H9 (cell line): ENCODE measurements at regions not wholly inside any gene's neighbourhood (a gene's known extent, or its start where the extent isn't known, plus 50 kb on each side); places are given as distances from the start of the nearest gene placed in this dataset.

Experiments
- DNase-seq: peaks from one replicate; pipeline ENCODE4 v3.0.0-alpha.2; 2017
- H2AFZ ChIP-seq: one replicate; pipeline ENCODE4 v1.6.1; 2013; ENCODE audit warnings: mild to moderate bottlenecking, low read length, control low read depth, moderate library complexity
- H2AK5ac ChIP-seq: 2 replicates; pipeline ENCODE4 v1.6.1; 2013; ENCODE audit warnings: low read length, control low read depth, mixed read lengths; ENCODE audit not compliant: insufficient read length
- H2BK120ac ChIP-seq: one replicate; pipeline ENCODE4 v1.6.1; 2013; ENCODE audit warnings: low read depth, mild to moderate bottlenecking, low read length, control low read depth, inconsistent platforms; ENCODE audit not compliant: poor library complexity, severe bottlenecking
- H2BK12ac ChIP-seq: 2 replicates; pipeline ENCODE4 v1.6.1; 2013; ENCODE audit warnings: low read length, control low read depth, mixed read lengths, low read depth; ENCODE audit not compliant: insufficient read length
- H2BK15ac ChIP-seq: 2 replicates; pipeline ENCODE4 v1.6.1; 2013; ENCODE audit warnings: low read depth, low read length, control low read depth
- H2BK20ac ChIP-seq: one replicate; pipeline ENCODE4 v1.6.1; 2013; ENCODE audit warnings: low read depth, mild to moderate bottlenecking, low read length, control low read depth, inconsistent platforms; ENCODE audit not compliant: poor library complexity, severe bottlenecking
- H2BK5ac ChIP-seq: 2 replicates; pipeline ENCODE4 v1.6.1; 2013; ENCODE audit warnings: low read length, control low read depth, mixed read lengths; ENCODE audit not compliant: insufficient read length
- H3K14ac ChIP-seq: 2 replicates; pipeline ENCODE4 v1.6.1; 2013; ENCODE audit warnings: low read length, control low read depth; ENCODE audit not compliant: insufficient read depth
- H3K18ac ChIP-seq: 2 replicates; pipeline ENCODE4 v1.6.1; 2013; ENCODE audit warnings: low read depth, mild to moderate bottlenecking, mixed read lengths, low read length, control low read depth; ENCODE audit not compliant: insufficient read length
- H3K23ac ChIP-seq: 2 replicates; pipeline ENCODE4 v1.6.1; 2013; ENCODE audit warnings: low read length, control low read depth, mixed read lengths, low read depth; ENCODE audit not compliant: insufficient read length
- H3K23me2 ChIP-seq: 2 replicates; pipeline ENCODE4 v1.6.1; 2013; ENCODE audit warnings: low read depth, mild to moderate bottlenecking, mixed read lengths, low read length, control low read depth; ENCODE audit not compliant: insufficient read length, poor library complexity, severe bottlenecking
- H3K27ac ChIP-seq: 2 replicates; pipeline ENCODE4 v1.5.1; 2013; ENCODE audit warnings: low read length, control low read depth, mixed read lengths, low read depth; ENCODE audit not compliant: insufficient read length
- H3K27me3 ChIP-seq: 2 replicates; pipeline ENCODE4 v1.6.1; 2013; ENCODE audit warnings: low read length, control low read depth, inconsistent platforms; ENCODE audit not compliant: insufficient read depth
- H3K4ac ChIP-seq: 2 replicates; pipeline ENCODE4 v1.6.1; 2013; ENCODE audit warnings: low read depth, mild to moderate bottlenecking, control low read depth, inconsistent platforms, low read length, moderate library complexity
- H3K4me1 ChIP-seq: 2 replicates; pipeline ENCODE4 v1.6.1; 2013; ENCODE audit warnings: low read length, control low read depth, inconsistent platforms; ENCODE audit not compliant: insufficient read depth
- H3K4me2 ChIP-seq: 2 replicates; pipeline ENCODE4 v1.6.1; 2013; ENCODE audit warnings: low read length, control low read depth, mixed read lengths; ENCODE audit not compliant: insufficient read length, insufficient read depth
- H3K56ac ChIP-seq: 2 replicates; pipeline ENCODE4 v1.6.1; 2013; ENCODE audit warnings: low read depth, mild to moderate bottlenecking, mixed read lengths, low read length, control low read depth; ENCODE audit not compliant: insufficient read length
- H3K79me1 ChIP-seq: 2 replicates; pipeline ENCODE4 v1.6.1; 2013; ENCODE audit warnings: low read depth, mild to moderate bottlenecking, moderate library complexity, low read length, control low read depth, inconsistent platforms; ENCODE audit not compliant: insufficient read depth, poor library complexity, severe bottlenecking
- H3K79me2 ChIP-seq: 2 replicates; pipeline ENCODE4 v1.6.1; 2013; ENCODE audit warnings: low read length, control low read depth, inconsistent platforms; ENCODE audit not compliant: insufficient read depth
- H3K9ac ChIP-seq: 2 replicates; pipeline ENCODE4 v1.6.1; 2013; ENCODE audit warnings: low read length, control low read depth, mixed read lengths; ENCODE audit not compliant: insufficient read length; ENCODE audit errors: extremely low read depth
- H3K9me3 ChIP-seq: one replicate; pipeline ENCODE4 v1.6.1; 2013; ENCODE audit warnings: low read depth, low read length, inconsistent platforms; ENCODE audit not compliant: control insufficient read depth
- H3T11ph ChIP-seq: one replicate; pipeline ENCODE4 v1.6.1; 2013; ENCODE audit warnings: mild to moderate bottlenecking, low read length, control low read depth, inconsistent platforms
- H4K20me1 ChIP-seq: one replicate; pipeline ENCODE4 v1.6.1; 2013; ENCODE audit not compliant: control insufficient read depth, insufficient read length, insufficient read depth
- H4K5ac ChIP-seq: 2 replicates; pipeline ENCODE4 v1.6.1; 2013; ENCODE audit warnings: low read depth, mild to moderate bottlenecking, mixed read lengths, low read length, control low read depth; ENCODE audit not compliant: insufficient read length
- H4K8ac ChIP-seq: replicated peaks from 2 replicates; pipeline ENCODE4 v1.6.1; 2013; ENCODE audit warnings: low read length, control low read depth, mixed read lengths, low read depth; ENCODE audit not compliant: insufficient read length
- H4K91ac ChIP-seq: 2 replicates; pipeline ENCODE4 v1.6.1; 2013; ENCODE audit warnings: low read depth, mild to moderate bottlenecking, moderate library complexity, mixed read lengths, low read length, control low read depth; ENCODE audit not compliant: insufficient read length
- H3K27ac Mint-ChIP-seq, 3 experiments: 2 replicates in 2 of 3; 3 replicates in 1 of 3; pipeline ENCODE4 v1.8.0; 2020 to 2021; ENCODE audit warnings: mixed read lengths in 3 of 3, mild to moderate bottlenecking in 1 of 3, moderate library complexity in 1 of 3
- H3K27me3 Mint-ChIP-seq: 2 replicates; pipeline ENCODE4 v1.8.0; 2021; ENCODE audit warnings: low read depth, mild to moderate bottlenecking, moderate library complexity, mixed read lengths
- H3K36me3 Mint-ChIP-seq, 3 experiments: 2 replicates in 2 of 3; 3 replicates in 1 of 3; pipeline ENCODE4 v1.8.0; 2020 to 2021; ENCODE audit warnings: low read depth in 3 of 3, mixed read lengths in 3 of 3; ENCODE audit not compliant: insufficient read depth in 1 of 3
- H3K4me1 Mint-ChIP-seq, 2 experiments: 2 replicates each; pipeline ENCODE4 v1.8.0; 2020; ENCODE audit warnings: mixed read lengths in 2 of 2
- H3K4me3 Mint-ChIP-seq, 2 experiments: 2 replicates in 1 of 2; 3 replicates in 1 of 2; pipeline ENCODE4 v1.8.0; 2020 to 2021; ENCODE audit warnings: mild to moderate bottlenecking in 2 of 2, mixed read lengths in 2 of 2, moderate library complexity in 1 of 2
- H3K9me3 Mint-ChIP-seq, 2 experiments: 2 replicates in 1 of 2; 3 replicates in 1 of 2; pipeline ENCODE4 v1.8.0; 2020; ENCODE audit warnings: mild to moderate bottlenecking in 2 of 2, mixed read lengths in 2 of 2, moderate library complexity in 1 of 2
- CTCF ChIP-seq: fragments of 200-600 bp; sonication (generic); conservative IDR thresholded peaks from 3 replicates; pipeline ENCODE4 v1.8.0; 2021; ENCODE audit warnings: antibody characterized with exemption, mild to moderate bottlenecking
- WGBS: extraction: QIAGEN DNeasy Blood & Tissue Kit; methylation state at CpG from one replicate; pipeline ENCODE4 v1.1.7; 2013; ENCODE audit warnings: missing lambda C conversion rate, low lambda C conversion rate, mixed read lengths; ENCODE audit not compliant: insufficient read length; ENCODE audit errors: extremely low coverage; 5-methylcytosine and 5-hydroxymethylcytosine counted together

- no peak overlapping the region for H2AFZ ChIP-seq
- no peaks in the 10 kb centered on the region for H3K4me1 ChIP-seq
- no peak overlapping the region for H3T11ph ChIP-seq
- no peak overlapping the region for H3K56ac ChIP-seq
- Mint-ChIP-seq H3K36me3 (no peaks in the 10 kb centered on the region), H3K4me3 (no peak overlapping the region), H3K27ac (no peak overlapping the region), H3K27me3 (no peaks in the 10 kb centered on the region), H3K4me1 (no peaks in the 10 kb centered on the region), H3K9me3 (no peaks in the 10 kb centered on the region; a peak in 1 of 5 replicates)
- H2AK5ac ChIP-seq: no peak overlapping the region
- H3K79me2 ChIP-seq: no peaks in the 10 kb centered on the region
- no peak overlapping the region for H2BK15ac ChIP-seq
- H3K18ac ChIP-seq: no peak overlapping the region
- H4K8ac ChIP-seq: no peak overlapping the region
- H3K23me2 ChIP-seq: no peaks in the 10 kb centered on the region
- no peaks in the 10 kb centered on the region for H4K20me1 ChIP-seq
- H3K14ac ChIP-seq: no peak overlapping the region
- H3K27me3 ChIP-seq: no peaks in the 10 kb centered on the region
- no peak overlapping the region for H2BK20ac ChIP-seq
- H4K5ac ChIP-seq: no peak overlapping the region
- no peak overlapping the region for H3K23ac ChIP-seq
- no peak overlapping the region for H4K91ac ChIP-seq
- no peak for TF ChIP-seq CTCF
- H2BK5ac ChIP-seq: no peak overlapping the region
- H3K4ac ChIP-seq: no peak overlapping the region
- H3K27ac ChIP-seq: no peak overlapping the region
- H3K9me3 ChIP-seq: no peaks in the 10 kb centered on the region
- H3K9ac ChIP-seq: no peak overlapping the region
- no peak overlapping the region for H2BK120ac ChIP-seq
- no peaks in the 10 kb centered on the region for H3K79me1 ChIP-seq
- no peak for DNase-seq
- H2BK12ac ChIP-seq: no peak overlapping the region
- no peak overlapping the region for H3K4me2 ChIP-seq
- no CpG with 5 or more reads among the region's 4 CpGs for WGBS
These were observed 257.6 kb downstream of the C12orf75 start for GRCh38 chr12:105588106-105588505.
